ENCODE measurements at regions not wholly inside any gene's neighbourhood (a gene's known extent, or its start where the extent isn't known, plus 50 kb on each side); places are given as distances from the start of the nearest gene placed in this dataset.

DNA sequence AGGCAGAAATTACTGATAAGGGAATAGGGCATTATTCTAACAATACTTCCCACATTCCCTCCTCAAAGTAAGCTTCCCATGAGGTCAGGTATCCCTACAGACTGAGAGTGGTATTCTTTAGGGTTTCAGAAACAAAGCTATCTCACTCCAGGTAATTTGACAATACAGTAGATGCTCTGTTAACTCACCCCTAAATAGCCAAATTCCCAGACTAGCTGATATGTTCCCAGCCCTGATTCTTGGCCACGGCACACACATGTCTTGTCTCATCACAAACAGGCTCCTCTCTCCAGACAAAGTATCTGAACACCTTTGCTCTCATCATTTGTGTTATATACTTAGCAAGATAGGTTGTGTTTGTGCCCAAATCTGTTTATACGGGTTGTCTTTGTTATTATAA is 139.9 kb downstream of the ZNF608 start:
- no peak for DNase-seq
- H3K4me3 ChIP-seq: no peak overlapping the region
- peaks cover 0 to 11% (median 0%) of the 10 kb centered on the region in 6 donors for H3K4me1 ChIP-seq
- intact Hi-C loops (cut with DNase I; ENCODE audit: low total_unique reads): no loop called here
- TF ChIP-seq CTCF (IDR thresholded peaks at IDR 0.05 in 8 of 11, conservative IDR thresholded peaks at IDR 0.05 in 3 of 11): no peak
- TF ChIP-seq POLR2A (IDR thresholded peaks at IDR 0.05): no peak
- no peak for TF ChIP-seq POLR2AphosphoS5 (IDR thresholded peaks at IDR 0.05)
- no peaks in the 10 kb centered on the region for H3K27me3 ChIP-seq (replicated peaks in 1 of 7)
- 90 to 98% (median 97%) methylated on average over 2 of the region's 2 CpGs for WGBS, 5 donors
- H3K9me3 ChIP-seq: peaks cover 0 to 3% (median 0%) of the 10 kb centered on the region in 8 donors
- H3K36me3 ChIP-seq: no peaks in the 10 kb centered on the region
- H3K27ac ChIP-seq: no peak overlapping the region

GRCh38 chr5:124606093-124606492 is 140.3 kb downstream of the ZNF608 start:
- 81 to 94% (median 90%) methylated on average over 2 of the region's 2 CpGs for WGBS, 5 donors
- intact Hi-C loops (cut with DNase I; ENCODE audit: low total_unique reads): no loop called here
- H3K4me1 ChIP-seq: peaks cover 0 to 11% (median 0%) of the 10 kb centered on the region in 6 donors

DNA sequence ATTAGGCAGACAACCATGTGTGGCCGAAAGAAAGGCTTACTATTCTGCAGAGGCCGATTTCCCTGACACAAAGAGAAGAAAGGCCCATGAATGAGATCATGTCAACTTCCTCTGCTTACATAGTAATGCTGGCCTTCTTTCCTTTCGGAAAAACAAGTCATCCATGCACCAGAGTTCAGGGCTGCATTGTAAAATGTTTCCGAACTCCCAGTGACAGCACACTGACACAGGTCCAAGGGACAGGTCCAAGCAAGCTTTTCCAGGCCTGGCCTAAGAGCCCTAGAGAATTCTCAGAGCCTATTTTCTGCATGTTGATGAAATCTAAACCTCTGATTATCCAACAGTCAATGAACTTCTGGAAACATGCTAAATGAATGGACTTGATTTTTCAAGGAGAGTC is 140.9 kb downstream of the ZNF608 start:
- TF ChIP-seq CTCF (IDR thresholded peaks at IDR 0.05 in 8 of 11, conservative IDR thresholded peaks at IDR 0.05 in 3 of 11) (no peak), POLR2AphosphoS5 (IDR thresholded peaks at IDR 0.05) (peak in 1 of 3 donors; percentile 63)
- H3K4me1 ChIP-seq: peaks cover 0 to 14% (median 0%) of the 10 kb centered on the region in 6 donors
- no peaks in the 10 kb centered on the region for H3K9me3 ChIP-seq
- H3K27me3 ChIP-seq (replicated peaks in 1 of 7): no peaks in the 10 kb centered on the region
- H3K36me3 ChIP-seq: no peaks in the 10 kb centered on the region
- peak overlapping the region in 5 of 8 donors; percentile 18 to 49 (median 41) for H3K27ac ChIP-seq
- intact Hi-C loops (cut with DNase I; ENCODE audit: low total_unique reads): no loop called here
- no peak for DNase-seq
- WGBS, 5 donors: 70 to 83% (median 71%) methylated on average over 4 of the region's 4 CpGs
- H3K4me3 ChIP-seq: no peak overlapping the region

More at GRCh38 chr5:124606093-124606492, 140.3 kb downstream of the ZNF608 start:
- DNase-seq: no peak
- Histone ChIP-seq H3K36me3 (no peaks in the 10 kb centered on the region), H3K4me3 (no peak overlapping the region), H3K9me3 (peaks cover 0 to under 1% (median 0%) of the 10 kb centered on the region in 8 donors), H3K27ac (peak overlapping the region in 5 of 8 donors; percentile 18 to 49 (median 41)), H3K27me3 (replicated peaks in 1 of 7) (no peaks in the 10 kb centered on the region)
- no peak for TF ChIP-seq CTCF (IDR thresholded peaks at IDR 0.05 in 8 of 11, conservative IDR thresholded peaks at IDR 0.05 in 3 of 11)
- no peak for TF ChIP-seq POLR2AphosphoS5 (IDR thresholded peaks at IDR 0.05)
- TF ChIP-seq POLR2A (IDR thresholded peaks at IDR 0.05): no peak

GRCh38 chr5:124604419-124604818 is 142.0 kb downstream of the ZNF608 start:
- no peaks in the 10 kb centered on the region for H3K9me3 ChIP-seq
- H3K4me1 ChIP-seq: peaks cover 0 to 25% (median 7%) of the 10 kb centered on the region in 6 donors
- H3K4me3 ChIP-seq: no peak overlapping the region
- DNase-seq: no peak
- TF ChIP-seq POLR2AphosphoS5 (IDR thresholded peaks at IDR 0.05) (no peak), POLR2A (IDR thresholded peaks at IDR 0.05) (no peak), CTCF (IDR thresholded peaks at IDR 0.05 in 8 of 11, conservative IDR thresholded peaks at IDR 0.05 in 3 of 11) (no peak)
- H3K36me3 ChIP-seq: no peaks in the 10 kb centered on the region
- intact Hi-C loops (cut with DNase I; ENCODE audit: low total_unique reads): no loop called here
- H3K27me3 ChIP-seq (replicated peaks in 1 of 7): no peaks in the 10 kb centered on the region
- 60 to 73% (median 63%) methylated on average over 4 of the region's 4 CpGs for WGBS, 5 donors
- H3K27ac ChIP-seq: no peak overlapping the region

Data from spleen (tissue), 11 donors.